ENCODE measurements at regions not wholly inside any gene's neighbourhood (a gene's known extent, or its start where the extent isn't known, plus 50 kb on each side); places are given as distances from the start of the nearest gene placed in this dataset.
"Not testable (repeated sequence)": the region's sequence is repeated elsewhere in the genome, so short reads cannot be mapped to it uniquely, and the experiment has no call there.

DNA sequence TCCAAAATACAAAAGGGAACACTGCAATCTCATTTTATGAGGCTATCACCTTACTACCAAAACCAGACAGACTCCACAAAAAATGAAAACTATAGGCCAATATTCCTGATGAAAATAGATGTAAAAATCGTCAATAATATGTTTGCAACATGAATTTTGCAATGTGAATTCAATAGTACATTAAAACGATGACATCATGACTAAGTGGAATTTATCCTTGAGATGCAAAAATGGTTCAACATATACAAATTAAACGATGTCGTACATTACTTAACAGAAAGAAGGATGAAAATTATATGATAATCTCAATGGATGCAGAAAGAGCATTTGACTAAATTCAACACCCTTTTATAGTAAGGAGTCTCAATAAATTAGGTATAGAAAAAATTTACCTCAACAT is 123.0 kb downstream of the AREG start:
- no peak for TF ChIP-seq CTCF (IDR thresholded peaks at IDR 0.05; ENCODE audit: insufficient read depth, low read length, poor library complexity, severe bottlenecking)
- Histone ChIP-seq H3K27me3 (ENCODE audit: control insufficient read depth, insufficient read depth, low read length) (no peaks in the 10 kb centered on the region), H3K36me3 (ENCODE audit: control insufficient read depth, insufficient read depth, low read length) (no peaks in the 10 kb centered on the region), H3K4me3 (ENCODE audit: low read depth, low read length) (no peak overlapping the region)
- DNase-seq (ENCODE audit: low read depth) = no peak

- no peak overlapping the region for H3K4me3 ChIP-seq (ENCODE audit: low read depth, low read length)
- TF ChIP-seq CTCF (IDR thresholded peaks at IDR 0.05; ENCODE audit: insufficient read depth, low read length, poor library complexity, severe bottlenecking) = no peak
- DNase-seq (ENCODE audit: low read depth) = no peak
- no peaks in the 10 kb centered on the region for H3K36me3 ChIP-seq (ENCODE audit: control insufficient read depth, insufficient read depth, low read length)
- no peaks in the 10 kb centered on the region for H3K27me3 ChIP-seq (ENCODE audit: control insufficient read depth, insufficient read depth, low read length)
Observed at GRCh38 chr4:74570095-74570494, 125.2 kb downstream of the AREG start.

- Histone ChIP-seq H3K36me3 (ENCODE audit: control insufficient read depth, insufficient read depth, low read length) (no peaks in the 10 kb centered on the region), H3K27me3 (ENCODE audit: control insufficient read depth, insufficient read depth, low read length) (no peaks in the 10 kb centered on the region), H3K4me3 (ENCODE audit: low read depth, low read length) (no peak overlapping the region)
- DNase-seq (ENCODE audit: low read depth) = no peak
- TF ChIP-seq CTCF (IDR thresholded peaks at IDR 0.05; ENCODE audit: insufficient read depth, low read length, poor library complexity, severe bottlenecking) = no peak
Observed at GRCh38 chr4:74578329-74578728, 133.4 kb downstream of the AREG start.

GRCh38 chr4:74578865-74579264 is 133.9 kb downstream of the AREG start:
- DNase-seq (ENCODE audit: low read depth); H3K27me3 ChIP-seq (ENCODE audit: control insufficient read depth, insufficient read depth, low read length); H3K4me3 ChIP-seq (ENCODE audit: low read depth, low read length); H3K36me3 ChIP-seq (ENCODE audit: control insufficient read depth, insufficient read depth, low read length): not testable (repeated sequence)

DNA sequence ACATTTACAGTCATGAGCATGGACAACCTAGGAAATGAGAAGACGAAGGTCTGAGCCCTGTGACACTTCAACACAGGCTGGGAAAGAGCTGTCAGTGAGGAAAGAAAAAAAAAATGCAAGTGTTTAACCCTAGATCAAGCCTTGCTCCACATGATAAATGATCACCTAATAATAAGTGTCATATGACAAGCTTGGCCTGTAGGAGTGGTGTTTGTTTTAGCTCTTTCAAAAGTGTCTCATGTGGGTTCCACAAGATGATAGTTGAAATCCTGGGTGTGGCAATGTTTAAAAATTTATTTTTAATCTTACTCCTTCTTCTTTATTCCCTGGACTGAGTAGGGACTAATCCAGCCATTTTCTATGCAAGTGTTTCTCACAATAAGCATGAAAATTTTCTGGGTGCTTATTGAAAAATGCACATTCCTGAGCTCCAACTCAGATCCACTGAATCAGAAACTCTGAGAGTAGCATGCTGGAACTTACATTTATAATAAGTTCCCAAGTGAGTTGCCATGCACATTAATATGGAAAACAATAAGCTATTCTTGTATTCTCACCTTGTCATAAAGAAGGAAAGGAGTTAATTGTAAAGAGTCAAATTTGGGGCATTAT is 138.3 kb downstream of the AREG start:
- DNase-seq (ENCODE audit: low read depth) = no peak
- H3K27me3 ChIP-seq (ENCODE audit: control insufficient read depth, insufficient read depth, low read length) = no peaks in the 10 kb centered on the region
- no peaks in the 10 kb centered on the region for H3K36me3 ChIP-seq (ENCODE audit: control insufficient read depth, insufficient read depth, low read length)
- H3K4me3 ChIP-seq (ENCODE audit: low read depth, low read length) = no peak overlapping the region
- no peak for TF ChIP-seq CTCF (IDR thresholded peaks at IDR 0.05; ENCODE audit: insufficient read depth, low read length, poor library complexity, severe bottlenecking)

DNA sequence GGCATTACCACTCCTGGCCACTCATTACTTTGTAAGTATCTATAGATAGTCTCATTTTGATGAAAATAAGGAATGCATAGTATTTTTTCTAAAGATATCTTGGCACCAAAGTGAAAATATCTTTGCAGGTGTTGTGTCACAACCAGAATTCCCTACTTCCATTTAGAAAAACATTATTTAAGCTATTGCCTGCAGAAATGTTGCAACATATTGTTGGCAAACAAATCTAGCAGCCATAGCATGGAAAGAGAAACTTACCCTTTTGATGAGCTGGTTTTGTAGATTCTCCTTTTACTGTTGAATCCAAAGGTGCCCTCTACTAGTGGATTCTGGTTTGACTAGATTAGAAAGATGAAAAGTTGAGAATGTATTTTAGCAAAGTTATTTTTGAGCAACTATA is 138.8 kb downstream of the AREG start:
- H3K36me3 ChIP-seq (ENCODE audit: control insufficient read depth, insufficient read depth, low read length) = no peaks in the 10 kb centered on the region
- no peak for TF ChIP-seq CTCF (IDR thresholded peaks at IDR 0.05; ENCODE audit: insufficient read depth, low read length, poor library complexity, severe bottlenecking)
- H3K27me3 ChIP-seq (ENCODE audit: control insufficient read depth, insufficient read depth, low read length) = no peaks in the 10 kb centered on the region
- H3K4me3 ChIP-seq (ENCODE audit: low read depth, low read length) = no peak overlapping the region
- no peak for DNase-seq (ENCODE audit: low read depth)
